Mucosa of stomach (tissue), 1 donor: ENCODE measurements at regions not wholly inside any gene's neighbourhood (a gene's known extent, or its start where the extent isn't known, plus 50 kb on each side); places are given as distances from the start of the nearest gene placed in this dataset.

Experiments used
- H3K27me3 ChIP-seq: one replicate; pipeline ENCODE4 v1.7.0; 2013; ENCODE audit warnings: mild to moderate bottlenecking, low read length; ENCODE audit not compliant: control insufficient read depth, insufficient read depth
- H3K36me3 ChIP-seq: one replicate; pipeline ENCODE4 v1.7.0; 2013; ENCODE audit warnings: low read length; ENCODE audit not compliant: control insufficient read depth, insufficient read depth
- H3K4me1 ChIP-seq: one replicate; pipeline ENCODE4 v1.7.0; 2013; ENCODE audit warnings: mild to moderate bottlenecking, low read length; ENCODE audit not compliant: control insufficient read depth, insufficient read depth
- H3K4me3 ChIP-seq: one replicate; pipeline ENCODE4 v1.7.0; 2013; ENCODE audit warnings: low read length
- H3K9ac ChIP-seq: one replicate; pipeline ENCODE4 v1.7.0; 2013; ENCODE audit warnings: mild to moderate bottlenecking, low read length, moderate library complexity
- H3K9me3 ChIP-seq: one replicate; pipeline ENCODE4 v1.7.0; 2013; ENCODE audit warnings: mild to moderate bottlenecking, low read length, moderate library complexity; ENCODE audit not compliant: control insufficient read depth
- donor health status: Pancreatic carcinoma.

GRCh38 chr2:82837588-82838304 is 1621.3 kb downstream of the SUCLG1 start:
- Histone ChIP-seq H3K36me3 (no peaks in the 10 kb centered on the region), H3K9me3 (no peaks in the 10 kb centered on the region)

DNA sequence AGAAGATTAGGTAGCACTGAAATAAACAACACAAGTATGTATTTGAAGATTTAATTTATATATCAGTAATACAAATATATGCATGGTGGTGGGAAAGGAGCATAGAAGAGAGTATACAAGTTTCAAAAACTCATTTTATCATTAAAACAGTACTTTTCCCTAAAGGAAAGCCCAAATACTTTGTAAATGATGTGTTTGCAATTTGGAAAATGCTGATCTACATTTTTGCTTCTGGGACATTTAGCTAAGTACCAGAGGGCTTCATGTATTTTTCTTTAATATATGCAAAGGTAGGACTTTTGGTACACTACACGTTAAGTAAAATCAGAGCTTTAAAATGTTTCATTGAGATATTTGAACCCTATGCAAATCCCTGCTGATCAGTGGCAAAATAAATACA is 1624.2 kb downstream of the SUCLG1 start:
- H3K27me3 ChIP-seq = no peaks in the 10 kb centered on the region
- no peaks in the 10 kb centered on the region for H3K36me3 ChIP-seq

More at GRCh38 chr2:82837588-82838304, 1621.3 kb downstream of the SUCLG1 start:
- no peak overlapping the region for H3K4me3 ChIP-seq
- no peaks in the 10 kb centered on the region for H3K27me3 ChIP-seq
- H3K4me1 ChIP-seq = no peaks in the 10 kb centered on the region
- H3K9ac ChIP-seq = no peak overlapping the region

GRCh38 chr2:82827426-82827825 is 1631.7 kb downstream of the SUCLG1 start:
- Histone ChIP-seq H3K4me1 (no peaks in the 10 kb centered on the region), H3K9ac (no peak overlapping the region), H3K36me3 (no peaks in the 10 kb centered on the region), H3K27me3 (no peaks in the 10 kb centered on the region), H3K9me3 (no peaks in the 10 kb centered on the region), H3K4me3 (no peak overlapping the region)

More for the DNA sequence above, 1624.2 kb downstream of the SUCLG1 start:
- H3K4me1 ChIP-seq = no peaks in the 10 kb centered on the region
- no peaks in the 10 kb centered on the region for H3K9me3 ChIP-seq
- H3K9ac ChIP-seq = no peak overlapping the region
- no peak overlapping the region for H3K4me3 ChIP-seq

DNA sequence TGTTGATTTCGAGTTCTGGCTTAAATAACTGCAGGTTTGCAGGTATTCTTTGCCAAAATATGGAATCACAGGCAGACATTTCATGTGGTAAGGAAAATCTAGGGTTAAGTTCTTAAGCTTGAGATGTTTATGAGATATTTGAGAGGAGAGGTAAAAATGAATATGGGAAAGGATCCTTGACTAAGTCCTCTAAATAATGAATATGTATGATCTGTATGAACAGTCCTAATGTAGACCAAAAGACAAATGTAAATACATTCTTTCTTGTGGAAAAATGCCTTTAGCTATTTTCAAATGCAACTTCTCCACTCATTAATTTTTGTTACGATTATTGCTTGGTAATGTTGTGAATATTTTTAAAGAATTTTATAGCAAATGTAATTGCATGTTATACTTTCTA is 1632.6 kb downstream of the SUCLG1 start:
- Histone ChIP-seq H3K4me3 (no peak overlapping the region), H3K9ac (no peak overlapping the region), H3K27me3 (no peaks in the 10 kb centered on the region), H3K9me3 (no peaks in the 10 kb centered on the region), H3K4me1 (no peaks in the 10 kb centered on the region), H3K36me3 (no peaks in the 10 kb centered on the region)

DNA sequence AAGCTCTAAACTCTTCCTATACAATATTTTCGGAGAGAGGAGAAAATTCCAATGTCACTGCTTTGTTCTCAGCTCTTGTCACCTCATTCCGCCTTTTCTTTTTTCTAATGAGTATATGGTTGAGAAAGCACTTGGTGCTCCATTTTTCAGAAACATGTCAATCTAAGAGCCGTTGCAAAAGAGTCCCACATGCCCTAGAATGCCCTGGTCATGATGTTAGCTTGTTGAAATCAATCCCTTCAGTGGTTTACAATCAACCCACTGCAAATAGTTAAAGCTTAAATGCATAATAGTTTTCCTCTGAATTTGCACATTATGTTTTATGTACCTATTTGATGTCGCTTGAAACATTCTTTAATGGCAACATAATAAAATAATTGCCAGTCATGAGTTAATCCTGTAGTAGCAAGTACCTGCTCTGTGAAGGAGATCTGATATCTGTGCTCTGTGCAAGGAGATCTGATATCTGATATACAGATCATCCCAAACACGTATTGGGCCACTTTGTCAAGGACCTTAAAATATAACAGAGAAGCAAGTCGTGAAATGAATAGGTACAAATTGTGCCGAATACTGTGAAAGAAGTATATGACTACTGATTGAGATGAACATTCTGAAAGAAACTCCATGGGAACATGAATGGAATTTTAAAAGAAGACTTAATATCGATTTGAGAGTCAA is 1633.5 kb downstream of the SUCLG1 start:
- no peak overlapping the region for H3K4me3 ChIP-seq
- no peaks in the 10 kb centered on the region for H3K9me3 ChIP-seq
- no peaks in the 10 kb centered on the region for H3K4me1 ChIP-seq
- H3K27me3 ChIP-seq = no peaks in the 10 kb centered on the region
- no peaks in the 10 kb centered on the region for H3K36me3 ChIP-seq
- no peak overlapping the region for H3K9ac ChIP-seq

- no peak overlapping the region for H3K4me3 ChIP-seq
- no peak overlapping the region for H3K9ac ChIP-seq
- no peaks in the 10 kb centered on the region for H3K9me3 ChIP-seq
- no peaks in the 10 kb centered on the region for H3K36me3 ChIP-seq
- H3K4me1 ChIP-seq = no peaks in the 10 kb centered on the region
- H3K27me3 ChIP-seq = no peaks in the 10 kb centered on the region
Observed at GRCh38 chr2:82823892-82824291, 1635.2 kb downstream of the SUCLG1 start.

GRCh38 chr2:82819951-82820350 is 1639.1 kb downstream of the SUCLG1 start:
- H3K9ac ChIP-seq = no peak overlapping the region
- H3K36me3 ChIP-seq = no peaks in the 10 kb centered on the region
- no peaks in the 10 kb centered on the region for H3K9me3 ChIP-seq
- no peak overlapping the region for H3K4me3 ChIP-seq
- no peaks in the 10 kb centered on the region for H3K27me3 ChIP-seq
- H3K4me1 ChIP-seq = no peaks in the 10 kb centered on the region

- no peaks in the 10 kb centered on the region for H3K27me3 ChIP-seq
- H3K9me3 ChIP-seq = no peaks in the 10 kb centered on the region
- H3K36me3 ChIP-seq = no peaks in the 10 kb centered on the region
- H3K9ac ChIP-seq = no peak overlapping the region
- no peaks in the 10 kb centered on the region for H3K4me1 ChIP-seq
- H3K4me3 ChIP-seq = no peak overlapping the region
Observed at GRCh38 chr2:82814146-82814545, 1644.9 kb downstream of the SUCLG1 start.

DNA sequence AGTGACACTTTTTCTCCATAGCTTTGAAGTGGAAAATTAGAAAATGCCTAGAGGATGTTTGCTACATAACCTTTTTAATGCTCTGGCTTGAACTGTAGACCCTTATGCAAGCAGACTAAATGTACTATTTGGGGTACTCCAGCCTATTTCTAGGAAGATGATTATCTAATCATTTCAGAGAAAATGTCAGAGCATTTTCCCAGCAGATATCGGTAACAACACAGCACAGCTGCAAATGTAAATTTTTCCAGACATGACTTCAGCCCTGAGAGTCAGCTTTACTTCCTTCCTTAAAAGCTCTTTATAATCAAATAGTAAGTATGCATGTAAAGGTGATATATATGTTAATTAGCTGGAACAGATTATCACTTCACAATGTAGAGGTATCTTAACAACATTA is 1647.1 kb downstream of the SUCLG1 start:
- no peaks in the 10 kb centered on the region for H3K4me1 ChIP-seq
- H3K27me3 ChIP-seq = no peaks in the 10 kb centered on the region
- no peak overlapping the region for H3K4me3 ChIP-seq
- H3K9me3 ChIP-seq = no peaks in the 10 kb centered on the region
- no peak overlapping the region for H3K9ac ChIP-seq
- H3K36me3 ChIP-seq = no peaks in the 10 kb centered on the region

GRCh38 chr2:82803307-82803706 is 1655.8 kb downstream of the SUCLG1 start:
- no peaks in the 10 kb centered on the region for H3K36me3 ChIP-seq
- no peak overlapping the region for H3K4me3 ChIP-seq
- H3K4me1 ChIP-seq = no peaks in the 10 kb centered on the region
- H3K27me3 ChIP-seq = no peaks in the 10 kb centered on the region
- H3K9ac ChIP-seq = no peak overlapping the region
- no peaks in the 10 kb centered on the region for H3K9me3 ChIP-seq

- Histone ChIP-seq H3K36me3 (no peaks in the 10 kb centered on the region), H3K4me1 (no peaks in the 10 kb centered on the region), H3K9me3 (no peaks in the 10 kb centered on the region), H3K9ac (no peak overlapping the region), H3K4me3 (no peak overlapping the region), H3K27me3 (no peaks in the 10 kb centered on the region)
Observed at GRCh38 chr2:82797469-82797868, 1661.6 kb downstream of the SUCLG1 start.

DNA sequence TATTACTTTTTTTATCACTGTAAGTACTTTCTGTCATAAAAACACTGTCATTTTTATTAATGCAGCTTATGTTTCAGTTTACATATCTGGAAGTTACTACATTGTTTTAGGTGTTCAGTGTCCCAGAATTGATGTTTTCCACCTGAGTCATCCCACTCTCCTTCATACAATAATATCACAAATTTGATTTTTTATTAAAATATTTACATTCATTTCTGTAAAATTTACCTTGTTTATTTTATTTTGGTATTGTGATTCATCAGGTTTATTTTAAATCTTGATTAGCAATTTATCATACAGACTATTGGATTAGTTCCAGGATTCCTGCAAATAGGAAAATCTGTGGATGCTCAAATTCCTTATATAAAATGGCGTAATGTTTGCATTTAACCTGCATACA is 1662.9 kb downstream of the SUCLG1 start:
- no peaks in the 10 kb centered on the region for H3K36me3 ChIP-seq

More for the DNA sequence above, 1662.9 kb downstream of the SUCLG1 start:
- no peaks in the 10 kb centered on the region for H3K9me3 ChIP-seq
- no peaks in the 10 kb centered on the region for H3K27me3 ChIP-seq
- H3K4me1 ChIP-seq = no peaks in the 10 kb centered on the region
- no peak overlapping the region for H3K9ac ChIP-seq
- H3K4me3 ChIP-seq = no peak overlapping the region
